ENCODE measurements at regions not wholly inside any gene's neighbourhood (a gene's known extent, or its start where the extent isn't known, plus 50 kb on each side); places are given as distances from the start of the nearest gene placed in this dataset.

GRCh38 chr19:28034936-28035335, 1178.0 kb downstream of the UQCRFS1 start:
- no peak for TF ChIP-seq TAF1 (IDR thresholded peaks at IDR 0.05; ENCODE audit: low read depth)
- no peak for TF ChIP-seq TEAD4 (IDR thresholded peaks at IDR 0.05)
- TF ChIP-seq CEBPB (IDR thresholded peaks at IDR 0.05), result no peak
- TF ChIP-seq FOXM1 (IDR thresholded peaks at IDR 0.05; ENCODE audit: borderline replicate concordance, low read depth), result no peak
- TF ChIP-seq CREB1 (IDR thresholded peaks at IDR 0.05; ENCODE audit: low read depth), result no peak
- no peak for TF ChIP-seq RAD21 (IDR thresholded peaks at IDR 0.05; ENCODE audit: low read depth)
- no peak for TF ChIP-seq TCF12 (IDR thresholded peaks at IDR 0.05; ENCODE audit: low read depth)
- TF ChIP-seq EGR1 (IDR thresholded peaks at IDR 0.05), result no peak
- no peak for TF ChIP-seq EP300 (IDR thresholded peaks at IDR 0.05; ENCODE audit: borderline replicate concordance)
- TF ChIP-seq, protein P1, sequence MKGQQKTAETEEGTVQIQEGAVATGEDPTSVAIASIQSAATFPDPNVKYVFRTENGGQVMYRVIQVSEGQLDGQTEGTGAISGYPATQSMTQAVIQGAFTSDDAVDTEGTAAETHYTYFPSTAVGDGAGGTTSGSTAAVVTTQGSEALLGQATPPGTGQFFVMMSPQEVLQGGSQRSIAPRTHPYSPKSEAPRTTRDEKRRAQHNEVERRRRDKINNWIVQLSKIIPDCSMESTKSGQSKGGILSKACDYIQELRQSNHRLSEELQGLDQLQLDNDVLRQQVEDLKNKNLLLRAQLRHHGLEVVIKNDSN (IDR thresholded peaks at IDR 0.05), result no peak
- no peak for TF ChIP-seq YY1 (IDR thresholded peaks at IDR 0.05; ENCODE audit: low read depth)
- TF ChIP-seq NFIC (IDR thresholded peaks at IDR 0.05), result no peak
- TF ChIP-seq, protein P2, sequence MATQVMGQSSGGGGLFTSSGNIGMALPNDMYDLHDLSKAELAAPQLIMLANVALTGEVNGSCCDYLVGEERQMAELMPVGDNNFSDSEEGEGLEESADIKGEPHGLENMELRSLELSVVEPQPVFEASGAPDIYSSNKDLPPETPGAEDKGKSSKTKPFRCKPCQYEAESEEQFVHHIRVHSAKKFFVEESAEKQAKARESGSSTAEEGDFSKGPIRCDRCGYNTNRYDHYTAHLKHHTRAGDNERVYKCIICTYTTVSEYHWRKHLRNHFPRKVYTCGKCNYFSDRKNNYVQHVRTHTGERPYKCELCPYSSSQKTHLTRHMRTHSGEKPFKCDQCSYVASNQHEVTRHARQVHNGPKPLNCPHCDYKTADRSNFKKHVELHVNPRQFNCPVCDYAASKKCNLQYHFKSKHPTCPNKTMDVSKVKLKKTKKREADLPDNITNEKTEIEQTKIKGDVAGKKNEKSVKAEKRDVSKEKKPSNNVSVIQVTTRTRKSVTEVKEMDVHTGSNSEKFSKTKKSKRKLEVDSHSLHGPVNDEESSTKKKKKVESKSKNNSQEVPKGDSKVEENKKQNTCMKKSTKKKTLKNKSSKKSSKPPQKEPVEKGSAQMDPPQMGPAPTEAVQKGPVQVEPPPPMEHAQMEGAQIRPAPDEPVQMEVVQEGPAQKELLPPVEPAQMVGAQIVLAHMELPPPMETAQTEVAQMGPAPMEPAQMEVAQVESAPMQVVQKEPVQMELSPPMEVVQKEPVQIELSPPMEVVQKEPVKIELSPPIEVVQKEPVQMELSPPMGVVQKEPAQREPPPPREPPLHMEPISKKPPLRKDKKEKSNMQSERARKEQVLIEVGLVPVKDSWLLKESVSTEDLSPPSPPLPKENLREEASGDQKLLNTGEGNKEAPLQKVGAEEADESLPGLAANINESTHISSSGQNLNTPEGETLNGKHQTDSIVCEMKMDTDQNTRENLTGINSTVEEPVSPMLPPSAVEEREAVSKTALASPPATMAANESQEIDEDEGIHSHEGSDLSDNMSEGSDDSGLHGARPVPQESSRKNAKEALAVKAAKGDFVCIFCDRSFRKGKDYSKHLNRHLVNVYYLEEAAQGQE (IDR thresholded peaks at IDR 0.05; ENCODE audit: low read depth), result no peak
- no peak for TF ChIP-seq ZBTB7A (IDR thresholded peaks at IDR 0.05; ENCODE audit: low read depth)
- no peak for TF ChIP-seq MAX (IDR thresholded peaks at IDR 0.05)

GRCh38 chr19:28028881-28029444, 1184.0 kb downstream of the UQCRFS1 start:
- no peak for TF ChIP-seq TAF1 (IDR thresholded peaks at IDR 0.05; ENCODE audit: low read depth)
- TF ChIP-seq CEBPB (IDR thresholded peaks at IDR 0.05), result no peak
- no peak for TF ChIP-seq RAD21 (IDR thresholded peaks at IDR 0.05; ENCODE audit: low read depth)
- TF ChIP-seq YY1 (IDR thresholded peaks at IDR 0.05; ENCODE audit: low read depth), result no peak
- TF ChIP-seq FOXM1 (IDR thresholded peaks at IDR 0.05; ENCODE audit: borderline replicate concordance, low read depth), result no peak
- TF ChIP-seq CREB1 (IDR thresholded peaks at IDR 0.05; ENCODE audit: low read depth), result no peak
- TF ChIP-seq, protein P1 (IDR thresholded peaks at IDR 0.05), result no peak
- no peak for TF ChIP-seq NFIC (IDR thresholded peaks at IDR 0.05)
- TF ChIP-seq, protein P2 (IDR thresholded peaks at IDR 0.05; ENCODE audit: low read depth), result no peak

GRCh38 chr19:28027116-28027515, 1185.8 kb downstream of the UQCRFS1 start:
- TF ChIP-seq EP300 (IDR thresholded peaks at IDR 0.05; ENCODE audit: borderline replicate concordance) (no peak), FOXM1 (IDR thresholded peaks at IDR 0.05; ENCODE audit: borderline replicate concordance, low read depth) (no peak), TEAD4 (IDR thresholded peaks at IDR 0.05) (no peak), NFIC (IDR thresholded peaks at IDR 0.05) (no peak), ZBTB7A (IDR thresholded peaks at IDR 0.05; ENCODE audit: low read depth) (no peak), TCF12 (IDR thresholded peaks at IDR 0.05; ENCODE audit: low read depth) (no peak), CEBPB (IDR thresholded peaks at IDR 0.05) (no peak), MAX (IDR thresholded peaks at IDR 0.05) (no peak), EGR1 (IDR thresholded peaks at IDR 0.05) (no peak), TAF1 (IDR thresholded peaks at IDR 0.05; ENCODE audit: low read depth) (no peak), RAD21 (IDR thresholded peaks at IDR 0.05; ENCODE audit: low read depth) (no peak)
- TF ChIP-seq, protein P1 (IDR thresholded peaks at IDR 0.05), result no peak

- TF ChIP-seq FOXM1 (IDR thresholded peaks at IDR 0.05; ENCODE audit: borderline replicate concordance, low read depth) (no peak), EGR1 (IDR thresholded peaks at IDR 0.05) (no peak), TEAD4 (IDR thresholded peaks at IDR 0.05) (no peak), NFIC (IDR thresholded peaks at IDR 0.05) (no peak), EP300 (IDR thresholded peaks at IDR 0.05; ENCODE audit: borderline replicate concordance) (no peak), MAX (IDR thresholded peaks at IDR 0.05) (no peak), ZBTB7A (IDR thresholded peaks at IDR 0.05; ENCODE audit: low read depth) (no peak), RAD21 (IDR thresholded peaks at IDR 0.05; ENCODE audit: low read depth) (no peak), TAF1 (IDR thresholded peaks at IDR 0.05; ENCODE audit: low read depth) (no peak), CREB1 (IDR thresholded peaks at IDR 0.05; ENCODE audit: low read depth) (no peak), CEBPB (IDR thresholded peaks at IDR 0.05) (no peak), YY1 (IDR thresholded peaks at IDR 0.05; ENCODE audit: low read depth) (no peak), TCF12 (IDR thresholded peaks at IDR 0.05; ENCODE audit: low read depth) (no peak)
- TF ChIP-seq, protein P2 (IDR thresholded peaks at IDR 0.05; ENCODE audit: low read depth), result no peak
- TF ChIP-seq, protein P1 (IDR thresholded peaks at IDR 0.05), result no peak
These were observed 1186.3 kb downstream of the UQCRFS1 start for GRCh38 chr19:28026636-28027035.

Measured in Ishikawa (cell line).